Parathyroid adenoma (tissue), 2 donors: ENCODE measurements at regions not wholly inside any gene's neighbourhood (a gene's known extent, or its start where the extent isn't known, plus 50 kb on each side); places are given as distances from the start of the nearest gene placed in this dataset.

Experiments
- H2AFZ ChIP-seq: fragments of 300-600 bp; sonication (generic); one replicate; pipeline ENCODE4 v1.7.0; 2017; ENCODE audit warnings: antibody characterized with exemption, mild to moderate bottlenecking
- H3K27ac ChIP-seq: fragments of 300-600 bp; sonication (generic); one replicate; pipeline ENCODE4 v1.7.0; 2017
- H3K27me3 ChIP-seq: fragments of 300-600 bp; sonication (generic); one replicate; pipeline ENCODE4 v1.7.0; 2017; ENCODE audit warnings: low read length; ENCODE audit not compliant: control insufficient read depth, insufficient read depth
- H3K36me3 ChIP-seq: fragments of 300-600 bp; sonication (generic); one replicate; pipeline ENCODE4 v1.7.0; 2017; ENCODE audit warnings: low read length; ENCODE audit not compliant: control insufficient read depth, insufficient read depth
- H3K4me1 ChIP-seq: fragments of 300-600 bp; sonication (generic); one replicate; pipeline ENCODE4 v1.7.0; 2017; ENCODE audit warnings: control low read depth
- H3K4me2 ChIP-seq: fragments of 300-600 bp; sonication (generic); one replicate; pipeline ENCODE4 v1.7.0; 2017; ENCODE audit warnings: low read length
- H3K4me3 ChIP-seq: fragments of 300-600 bp; sonication (generic); one replicate; pipeline ENCODE4 v1.7.0; 2017; ENCODE audit warnings: low read depth, low read length
- H3K79me2 ChIP-seq: fragments of 300-600 bp; sonication (generic); one replicate; pipeline ENCODE4 v1.7.0; 2017; ENCODE audit warnings: control low read depth
- H3K9ac ChIP-seq: fragments of 300-600 bp; sonication (generic); one replicate; pipeline ENCODE4 v1.7.0; 2017; ENCODE audit warnings: mild to moderate bottlenecking
- H3K9me3 ChIP-seq: fragments of 300-600 bp; sonication (generic); one replicate; pipeline ENCODE4 v1.7.0; 2017; ENCODE audit warnings: low read length; ENCODE audit not compliant: control insufficient read depth
- TF ChIP-seq, protein P1 (sequence below): fragments of 300-600 bp; sonication (generic); IDR thresholded peaks from one replicate; pipeline ENCODE4 v1.7.0; 2017; ENCODE audit warnings: antibody characterized with exemption, mild to moderate bottlenecking
- donor health status: primary hyperparathyroidism.

DNA sequence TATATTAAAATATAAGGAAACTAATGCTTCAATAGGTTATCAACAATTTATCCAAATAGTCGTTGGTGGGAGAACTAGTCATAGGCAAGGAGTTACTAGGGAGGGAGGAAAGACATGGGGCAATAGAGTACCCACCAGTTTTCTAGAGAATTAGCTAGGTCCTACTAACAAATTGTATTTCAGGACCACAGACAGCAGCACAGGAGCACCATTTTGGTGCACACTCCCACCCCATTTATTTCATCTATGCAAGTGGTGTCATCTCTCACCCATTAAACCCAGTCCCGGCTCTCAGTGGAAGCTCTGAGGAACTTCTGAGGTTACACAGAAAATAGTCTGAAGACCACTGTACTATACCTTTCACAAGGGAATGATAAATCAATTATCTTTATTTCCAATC lies 89.0 kb upstream of the BCAR3 start:
- Histone ChIP-seq H3K4me1 (peaks cover 13% of the 10 kb centered on the region), H3K4me3 (no peak overlapping the region), H3K9me3 (no peaks in the 10 kb centered on the region), H2AFZ (no peak overlapping the region), H3K27ac (no peak overlapping the region), H3K36me3 (no peaks in the 10 kb centered on the region), H3K79me2 (no peaks in the 10 kb centered on the region), H3K4me2 (no peak overlapping the region), H3K27me3 (no peaks in the 10 kb centered on the region), H3K9ac (no peak overlapping the region)
- TF ChIP-seq, protein P1, sequence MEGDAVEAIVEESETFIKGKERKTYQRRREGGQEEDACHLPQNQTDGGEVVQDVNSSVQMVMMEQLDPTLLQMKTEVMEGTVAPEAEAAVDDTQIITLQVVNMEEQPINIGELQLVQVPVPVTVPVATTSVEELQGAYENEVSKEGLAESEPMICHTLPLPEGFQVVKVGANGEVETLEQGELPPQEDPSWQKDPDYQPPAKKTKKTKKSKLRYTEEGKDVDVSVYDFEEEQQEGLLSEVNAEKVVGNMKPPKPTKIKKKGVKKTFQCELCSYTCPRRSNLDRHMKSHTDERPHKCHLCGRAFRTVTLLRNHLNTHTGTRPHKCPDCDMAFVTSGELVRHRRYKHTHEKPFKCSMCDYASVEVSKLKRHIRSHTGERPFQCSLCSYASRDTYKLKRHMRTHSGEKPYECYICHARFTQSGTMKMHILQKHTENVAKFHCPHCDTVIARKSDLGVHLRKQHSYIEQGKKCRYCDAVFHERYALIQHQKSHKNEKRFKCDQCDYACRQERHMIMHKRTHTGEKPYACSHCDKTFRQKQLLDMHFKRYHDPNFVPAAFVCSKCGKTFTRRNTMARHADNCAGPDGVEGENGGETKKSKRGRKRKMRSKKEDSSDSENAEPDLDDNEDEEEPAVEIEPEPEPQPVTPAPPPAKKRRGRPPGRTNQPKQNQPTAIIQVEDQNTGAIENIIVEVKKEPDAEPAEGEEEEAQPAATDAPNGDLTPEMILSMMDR = no peak

DNA sequence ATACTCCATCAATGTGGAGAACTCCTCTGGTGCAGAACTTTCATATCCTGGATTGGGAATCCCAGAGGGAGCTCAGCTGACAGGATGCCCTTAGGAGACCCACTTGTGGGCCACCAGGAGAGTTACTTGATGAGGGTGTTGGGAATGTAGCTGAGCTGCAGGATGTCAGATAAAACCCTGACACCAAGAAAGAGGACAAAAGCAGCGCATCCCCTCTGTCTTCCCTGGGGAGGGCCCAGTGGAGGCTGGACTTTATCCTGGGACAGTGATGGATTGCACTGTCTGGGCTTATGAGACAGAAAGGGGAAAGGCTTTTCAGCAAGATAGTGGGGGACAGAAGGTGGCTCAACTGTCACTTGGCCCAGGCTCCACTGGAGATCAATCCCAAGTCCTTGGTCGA lies 88.1 kb upstream of the BCAR3 start:
- H3K36me3 ChIP-seq = no peaks in the 10 kb centered on the region
- H3K4me1 ChIP-seq = peaks cover 13% of the 10 kb centered on the region
- no peaks in the 10 kb centered on the region for H3K79me2 ChIP-seq
- no peaks in the 10 kb centered on the region for H3K9me3 ChIP-seq
- H3K4me3 ChIP-seq = no peak overlapping the region
- H3K27me3 ChIP-seq = no peaks in the 10 kb centered on the region
- H3K27ac ChIP-seq = no peak overlapping the region
- no peak overlapping the region for H2AFZ ChIP-seq
- H3K9ac ChIP-seq = no peak overlapping the region
- TF ChIP-seq, protein P1 = no peak
- no peak overlapping the region for H3K4me2 ChIP-seq

DNA sequence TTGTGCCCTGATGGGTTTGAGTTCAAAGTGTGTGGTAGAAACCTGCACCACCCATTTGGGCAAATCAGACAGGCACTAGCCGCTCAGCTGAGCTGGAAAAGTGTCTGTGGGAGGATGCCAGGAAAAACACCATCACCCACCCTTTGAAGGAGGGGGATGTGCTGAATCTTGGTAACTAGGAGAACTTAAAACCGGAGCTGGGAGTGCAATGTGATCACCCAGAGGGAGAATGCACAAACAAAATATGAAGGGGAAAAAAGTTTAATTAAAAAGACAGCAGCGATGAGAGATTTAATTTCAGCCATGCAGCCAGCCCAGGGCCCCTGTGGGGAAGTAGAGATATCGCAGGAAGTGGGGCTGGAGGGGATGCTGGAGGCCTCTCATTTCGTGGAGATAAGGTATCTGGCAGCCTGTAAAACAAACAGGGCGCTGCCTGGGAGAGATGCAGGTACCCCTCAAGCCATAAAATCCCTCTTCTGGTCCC lies 86.8 kb upstream of the BCAR3 start:
- peak overlapping the region; percentile 29 for H3K27ac ChIP-seq
- no peak overlapping the region for H3K4me3 ChIP-seq
- H3K79me2 ChIP-seq = no peaks in the 10 kb centered on the region

DNA sequence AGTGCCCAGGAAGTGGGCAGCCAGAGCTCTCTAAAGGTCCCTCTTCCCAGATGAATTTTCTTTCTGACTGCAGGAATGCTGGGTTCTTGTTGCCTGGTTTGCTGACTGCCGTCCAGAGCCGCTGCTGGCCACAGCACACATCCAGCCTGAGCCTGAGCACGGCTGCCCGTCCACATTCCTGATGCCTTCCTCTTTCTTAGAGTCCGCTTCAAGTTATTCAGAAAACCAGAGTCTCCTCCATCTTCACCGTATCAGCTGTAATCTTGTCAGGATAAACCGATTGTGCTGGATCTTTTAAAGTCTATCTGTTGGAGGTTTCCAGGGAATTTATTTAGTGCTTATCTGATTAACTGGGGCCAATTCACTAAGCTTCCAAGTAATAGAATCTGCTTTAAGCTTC lies 84.8 kb upstream of the BCAR3 start:
- no peaks in the 10 kb centered on the region for H3K9me3 ChIP-seq
- H3K4me3 ChIP-seq = no peak overlapping the region
- H3K4me1 ChIP-seq = peaks cover 13% of the 10 kb centered on the region
- H3K27me3 ChIP-seq = no peaks in the 10 kb centered on the region
- no peaks in the 10 kb centered on the region for H3K36me3 ChIP-seq
- H3K79me2 ChIP-seq = no peaks in the 10 kb centered on the region
- no peak overlapping the region for H3K27ac ChIP-seq
- peak overlapping the region; percentile 23 for H3K4me2 ChIP-seq
- H3K9ac ChIP-seq = no peak overlapping the region
- TF ChIP-seq, protein P1 = no peak
- H2AFZ ChIP-seq = peak overlapping the region; percentile 51

More for the DNA sequence above, 86.8 kb upstream of the BCAR3 start:
- Histone ChIP-seq H3K27me3 (no peaks in the 10 kb centered on the region), H3K9ac (no peak overlapping the region), H3K9me3 (no peaks in the 10 kb centered on the region), H3K4me2 (no peak overlapping the region), H3K4me1 (peaks cover 13% of the 10 kb centered on the region), H3K36me3 (no peaks in the 10 kb centered on the region), H2AFZ (no peak overlapping the region)
- TF ChIP-seq, protein P1 = no peak

DNA sequence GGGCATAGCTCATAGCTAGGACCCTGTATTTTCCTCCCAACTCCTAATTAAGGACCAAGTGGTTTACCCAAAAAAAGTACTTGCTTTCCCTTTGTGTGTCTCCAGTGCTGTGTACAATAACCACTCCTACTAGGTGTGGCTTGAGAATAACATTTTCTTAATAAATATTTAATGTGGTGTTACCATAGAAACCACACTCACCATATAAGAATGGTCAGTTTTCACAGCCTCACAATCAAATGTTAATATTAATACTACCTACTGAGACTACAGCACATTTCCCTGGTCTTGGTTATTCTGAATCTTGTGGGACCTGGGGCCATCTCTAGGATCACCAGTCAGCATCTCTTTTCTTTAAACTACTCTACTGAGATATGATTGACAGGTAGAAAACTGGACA lies 83.5 kb upstream of the BCAR3 start:
- no peaks in the 10 kb centered on the region for H3K79me2 ChIP-seq

More for the DNA sequence above, 83.5 kb upstream of the BCAR3 start:
- TF ChIP-seq, protein P1 = no peak
- H3K4me1 ChIP-seq = peaks cover 13% of the 10 kb centered on the region
- H3K36me3 ChIP-seq = no peaks in the 10 kb centered on the region
- H3K9me3 ChIP-seq = no peaks in the 10 kb centered on the region
- no peaks in the 10 kb centered on the region for H3K27me3 ChIP-seq
- no peak overlapping the region for H3K27ac ChIP-seq
- no peak overlapping the region for H3K4me3 ChIP-seq
- H3K4me2 ChIP-seq = no peak overlapping the region
- H3K9ac ChIP-seq = no peak overlapping the region
- H2AFZ ChIP-seq = no peak overlapping the region
